ENCODE measurements at regions not wholly inside any gene's neighbourhood (a gene's known extent, or its start where the extent isn't known, plus 50 kb on each side); places are given as distances from the start of the nearest gene placed in this dataset.

- TF ChIP-seq, protein P1, sequence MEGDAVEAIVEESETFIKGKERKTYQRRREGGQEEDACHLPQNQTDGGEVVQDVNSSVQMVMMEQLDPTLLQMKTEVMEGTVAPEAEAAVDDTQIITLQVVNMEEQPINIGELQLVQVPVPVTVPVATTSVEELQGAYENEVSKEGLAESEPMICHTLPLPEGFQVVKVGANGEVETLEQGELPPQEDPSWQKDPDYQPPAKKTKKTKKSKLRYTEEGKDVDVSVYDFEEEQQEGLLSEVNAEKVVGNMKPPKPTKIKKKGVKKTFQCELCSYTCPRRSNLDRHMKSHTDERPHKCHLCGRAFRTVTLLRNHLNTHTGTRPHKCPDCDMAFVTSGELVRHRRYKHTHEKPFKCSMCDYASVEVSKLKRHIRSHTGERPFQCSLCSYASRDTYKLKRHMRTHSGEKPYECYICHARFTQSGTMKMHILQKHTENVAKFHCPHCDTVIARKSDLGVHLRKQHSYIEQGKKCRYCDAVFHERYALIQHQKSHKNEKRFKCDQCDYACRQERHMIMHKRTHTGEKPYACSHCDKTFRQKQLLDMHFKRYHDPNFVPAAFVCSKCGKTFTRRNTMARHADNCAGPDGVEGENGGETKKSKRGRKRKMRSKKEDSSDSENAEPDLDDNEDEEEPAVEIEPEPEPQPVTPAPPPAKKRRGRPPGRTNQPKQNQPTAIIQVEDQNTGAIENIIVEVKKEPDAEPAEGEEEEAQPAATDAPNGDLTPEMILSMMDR (IDR thresholded peaks at IDR 0.05; ENCODE audit: low read length), result no peak
- no peak for TF ChIP-seq EZH2 (IDR thresholded peaks at IDR 0.05; ENCODE audit: borderline replicate concordance, low read length)
Observed at GRCh38 chr7:81427461-81427860, 342.4 kb downstream of the HGF start.

Measured in OCI-LY1 (cell line).